C4-2B (cell line): ENCODE measurements at regions not wholly inside any gene's neighbourhood (a gene's known extent, or its start where the extent isn't known, plus 50 kb on each side); places are given as distances from the start of the nearest gene placed in this dataset.

Experiments
- CTCF ChIP-seq: fragments of 450-650 bp; conservative IDR thresholded peaks from 2 replicates; pipeline ENCODE4 v1.5.1; 2017; ENCODE audit warnings: mild to moderate bottlenecking
- ZFX ChIP-seq: fragments of 450-650 bp; IDR thresholded peaks from 2 replicates; pipeline ENCODE4 v1.6.1; 2017

GRCh38 chr1:11340233-11340632, 67.2 kb downstream of the UBIAD1 start:
- TF ChIP-seq CTCF (no peak), ZFX (no peak)
